ENCODE measurements at regions not wholly inside any gene's neighbourhood (a gene's known extent, or its start where the extent isn't known, plus 50 kb on each side); places are given as distances from the start of the nearest gene placed in this dataset.

DNA sequence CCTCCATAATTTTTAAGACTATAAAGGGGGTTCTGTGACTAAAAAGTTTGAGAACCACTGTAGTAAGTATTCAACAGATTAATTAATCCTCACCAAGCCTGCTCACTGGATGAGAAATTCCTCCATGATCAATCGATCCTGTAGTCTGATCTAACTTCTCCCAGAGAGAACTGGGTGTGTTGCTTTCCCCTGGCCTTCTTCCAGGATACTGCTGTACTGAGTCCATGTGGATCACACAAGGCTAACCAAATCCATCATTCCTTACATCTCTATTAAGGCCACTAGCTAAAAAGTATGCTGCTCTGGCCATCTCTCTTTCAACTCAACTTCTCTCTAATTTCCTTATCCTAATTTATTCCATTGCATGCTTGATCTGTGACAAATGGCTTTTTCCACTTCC lies 280.2 kb upstream of the PCSK5 start:
- H2BK15ac ChIP-seq (ENCODE audit: low read depth, low read length): no peak overlapping the region
- H3K23ac ChIP-seq (ENCODE audit: insufficient read length, low read depth, low read length): no peak overlapping the region
- DNase-seq: no peak
- no peak overlapping the region for H3K4me3 Mint-ChIP-seq
- no peak overlapping the region for H3K18ac ChIP-seq (ENCODE audit: insufficient read length, low read depth, low read length)
- no peak overlapping the region for H3K56ac ChIP-seq (ENCODE audit: insufficient read length, low read depth, low read length)
- no peak overlapping the region for H2AFZ ChIP-seq (ENCODE audit: low read length)
- no peaks in the 10 kb centered on the region for H3K79me1 ChIP-seq (ENCODE audit: insufficient read depth, low read depth, low read length, poor library complexity, severe bottlenecking)
- no peak overlapping the region for H3K27ac Mint-ChIP-seq
- no peak overlapping the region for H4K5ac ChIP-seq (ENCODE audit: insufficient read length, low read depth, low read length)
- peaks cover 2% of the 10 kb centered on the region in 2 experiments; a peak in 3 of 4 replicates for H3K4me1 Mint-ChIP-seq
- no peak overlapping the region for H4K8ac ChIP-seq (replicated peaks; ENCODE audit: insufficient read length, low read depth, low read length)
- H3K27me3 ChIP-seq (ENCODE audit: insufficient read depth, low read length): no peaks in the 10 kb centered on the region; the same call in 1 of the 2 replicates
- no peak overlapping the region for H2AK5ac ChIP-seq (ENCODE audit: insufficient read length, low read length)
- H3K27me3 Mint-ChIP-seq (ENCODE audit: low read depth): no peaks in the 10 kb centered on the region
- H4K91ac ChIP-seq (ENCODE audit: insufficient read length, low read depth, low read length): no peak overlapping the region
- no peak overlapping the region for H3K9ac ChIP-seq (ENCODE audit: extremely low read depth, insufficient read length, low read length)
- no peaks in the 10 kb centered on the region for H3K36me3 Mint-ChIP-seq (ENCODE audit: insufficient read depth in 1 of 3, low read depth in 3 of 3)
- H3K23me2 ChIP-seq (ENCODE audit: insufficient read length, low read depth, low read length, poor library complexity, severe bottlenecking): no peaks in the 10 kb centered on the region
- H2BK5ac ChIP-seq (ENCODE audit: insufficient read length, low read length): no peak overlapping the region
- no peak overlapping the region for H2BK12ac ChIP-seq (ENCODE audit: insufficient read length, low read depth, low read length)
- H3K27ac ChIP-seq (ENCODE audit: insufficient read length, low read depth, low read length): no peak overlapping the region
- no CpG with 5 or more reads among the region's 1 CpG for WGBS (ENCODE audit: extremely low coverage, insufficient read length, low lambda C conversion rate)
- no peaks in the 10 kb centered on the region for H4K20me1 ChIP-seq (ENCODE audit: control insufficient read depth, insufficient read depth, insufficient read length)
- no peak overlapping the region for H3K14ac ChIP-seq (ENCODE audit: insufficient read depth, low read length)
- no peaks in the 10 kb centered on the region; a peak in 1 of 5 replicates for H3K9me3 Mint-ChIP-seq
- no peak overlapping the region for H2BK120ac ChIP-seq (ENCODE audit: low read depth, low read length, poor library complexity, severe bottlenecking)
- H3K9me3 ChIP-seq (ENCODE audit: control insufficient read depth, low read depth, low read length): no peaks in the 10 kb centered on the region
- no peaks in the 10 kb centered on the region; the same call in 1 of the 2 replicates for H3K4me1 ChIP-seq (ENCODE audit: insufficient read depth, low read length)
- H3T11ph ChIP-seq (ENCODE audit: low read length): no peak overlapping the region
- H3K79me2 ChIP-seq (ENCODE audit: insufficient read depth, low read length): no peaks in the 10 kb centered on the region
- H3K4me2 ChIP-seq (ENCODE audit: insufficient read depth, insufficient read length, low read length): no peak overlapping the region
- no peak overlapping the region for H2BK20ac ChIP-seq (ENCODE audit: low read depth, low read length, poor library complexity, severe bottlenecking)
- TF ChIP-seq CTCF (conservative IDR thresholded peaks at IDR 0.05): no peak
- H3K4ac ChIP-seq (ENCODE audit: low read depth, low read length): no peak overlapping the region

Data from H9 (cell line).